ENCODE measurements at regions not wholly inside any gene's neighbourhood (a gene's known extent, or its start where the extent isn't known, plus 50 kb on each side); places are given as distances from the start of the nearest gene placed in this dataset.

- in situ Hi-C loops (cut with HindIII; ENCODE audit: low sequenced_read_pairs), result no loop called here
- no peak for TF ChIP-seq CTCF (IDR thresholded peaks at IDR 0.05; ENCODE audit: low read depth, low read length, missing control alignments)
- no peak overlapping the region for H3K4me3 ChIP-seq (ENCODE audit: low read depth, low read length)
- no peak for DNase-seq (ENCODE audit: low read depth)
Observed at GRCh38 chr2:15867194-15868171, 72.9 kb upstream of the MYCN start.

GRCh38 chr2:15868186-15868585 is 72.2 kb upstream of the MYCN start:
- no peak for DNase-seq (ENCODE audit: low read depth)
- in situ Hi-C loops (cut with HindIII; ENCODE audit: low sequenced_read_pairs), result no loop called here
- H3K4me3 ChIP-seq (ENCODE audit: low read depth, low read length), result no peak overlapping the region
- no peak for TF ChIP-seq CTCF (IDR thresholded peaks at IDR 0.05; ENCODE audit: low read depth, low read length, missing control alignments)

- in situ Hi-C loops (cut with HindIII; ENCODE audit: low sequenced_read_pairs), result no loop called here
- TF ChIP-seq CTCF (IDR thresholded peaks at IDR 0.05; ENCODE audit: low read depth, low read length, missing control alignments), result no peak
- H3K4me3 ChIP-seq (ENCODE audit: low read depth, low read length), result no peak overlapping the region
- DNase-seq (ENCODE audit: low read depth), result no peak
Observed at GRCh38 chr2:15868704-15869103, 71.6 kb upstream of the MYCN start.

- TF ChIP-seq CTCF (IDR thresholded peaks at IDR 0.05; ENCODE audit: low read depth, low read length, missing control alignments), result no peak
- in situ Hi-C loops (cut with HindIII; ENCODE audit: low sequenced_read_pairs), result no loop called here
- no peak for DNase-seq (ENCODE audit: low read depth)
- H3K4me3 ChIP-seq (ENCODE audit: low read depth, low read length), result no peak overlapping the region
Observed at GRCh38 chr2:15869396-15869795, 71.0 kb upstream of the MYCN start.

- no peak for TF ChIP-seq CTCF (IDR thresholded peaks at IDR 0.05; ENCODE audit: low read depth, low read length, missing control alignments)
- DNase-seq (ENCODE audit: low read depth), result no peak
- no peak overlapping the region for H3K4me3 ChIP-seq (ENCODE audit: low read depth, low read length)
- in situ Hi-C loops (cut with HindIII; ENCODE audit: low sequenced_read_pairs), result no loop called here
Observed at GRCh38 chr2:15869871-15870270, 70.5 kb upstream of the MYCN start.

- no peak overlapping the region for H3K4me3 ChIP-seq (ENCODE audit: low read depth, low read length)
- in situ Hi-C loops (cut with HindIII; ENCODE audit: low sequenced_read_pairs), result no loop called here
- no peak for DNase-seq (ENCODE audit: low read depth)
- TF ChIP-seq CTCF (IDR thresholded peaks at IDR 0.05; ENCODE audit: low read depth, low read length, missing control alignments), result no peak
Observed at GRCh38 chr2:15870565-15870964, 69.8 kb upstream of the MYCN start.

All from astrocyte of the cerebellum (primary cell).